Ovary (tissue), 7 donors: ENCODE measurements at regions not wholly inside any gene's neighbourhood (a gene's known extent, or its start where the extent isn't known, plus 50 kb on each side); places are given as distances from the start of the nearest gene placed in this dataset.

Source experiments
- DNase-seq, 5 donors: peaks; one replicate each; pipeline ENCODE4 v3.0.0-alpha.2; 2019 to 2020
- H3K27ac ChIP-seq, 2 donors: fragments of 200-600 bp; one replicate each; pipeline versions ENCODE4 v1.5.1 to v1.8.0; 2019 to 2022
- H3K27me3 ChIP-seq: fragments of 200-600 bp; one replicate; pipeline ENCODE4 v1.8.0; 2022
- H3K36me3 ChIP-seq: fragments of 200-600 bp; sonication (generic); one replicate; pipeline ENCODE4 v1.5.1; 2019
- H3K4me1 ChIP-seq: one replicate; pipeline ENCODE4 v1.8.1; 2013; ENCODE audit warnings: mild to moderate bottlenecking, moderate library complexity; ENCODE audit not compliant: insufficient read depth
- H3K4me3 ChIP-seq: fragments of 200-600 bp; sonication (generic); one replicate; pipeline ENCODE4 v1.5.1; 2017
- H3K9me3 ChIP-seq, 2 donors: fragments of 200-600 bp in 1 of 2; sonication (generic) in 1 of 2; one replicate each; pipeline versions ENCODE4 v1.5.1 to v1.8.1; 2013 to 2019; ENCODE audit warnings: mild to moderate bottlenecking in 1 of 2, moderate library complexity in 1 of 2
- EP300 ChIP-seq: sonication (generic); formaldehyde crosslinking; IDR thresholded peaks from one replicate; pipeline ENCODE4 v1.6.1; 2017; ENCODE audit warnings: antibody characterized with exemption
- POLR2A ChIP-seq: fragments of 450-650 bp; IDR thresholded peaks from one replicate; pipeline ENCODE4 v1.6.1; 2017; ENCODE audit warnings: antibody characterized with exemption, mild to moderate bottlenecking, moderate library complexity
- WGBS, 3 donors: extraction: QIAGEN DNeasy Blood & Tissue Kit in 1 of 3; methylation state at CpG; one replicate each; pipeline versions ENCODE4 v1.1.5 to v1.1.7; 2013 to 2017; 5-methylcytosine and 5-hydroxymethylcytosine counted together
- intact Hi-C, 4 donors: fragments of 100-400 bp; cut with DNase I; formaldehyde crosslinking; loops; one replicate each; pipeline versions ENCODE4 v1.11.0 to v1.15.1; 2022 to 2023
- TF ChIP-seq, protein P1 (sequence below), 3 donors: fragments of 450-650 bp in 2 of 3; fragments of 200-600 bp in 1 of 3; IDR thresholded peaks; one replicate each; pipeline versions ENCODE4 v1.5.1 to v1.8.0; 2016 to 2022; ENCODE audit warnings: antibody characterized with exemption in 3 of 3, mild to moderate bottlenecking in 1 of 3
- donor health status: DM: no; HTN: no; CAD: no; lungs with moderate emphysema.
- donor health status: DM: no; HTN: no; CAD: no.
- donor health status: Bipolar disorder and iron deficiency.
- donor health status: DM: no; HTN: no; CAD: no.
- donor health status: DM: yes; HTN: yes; CAD: no.

DNA sequence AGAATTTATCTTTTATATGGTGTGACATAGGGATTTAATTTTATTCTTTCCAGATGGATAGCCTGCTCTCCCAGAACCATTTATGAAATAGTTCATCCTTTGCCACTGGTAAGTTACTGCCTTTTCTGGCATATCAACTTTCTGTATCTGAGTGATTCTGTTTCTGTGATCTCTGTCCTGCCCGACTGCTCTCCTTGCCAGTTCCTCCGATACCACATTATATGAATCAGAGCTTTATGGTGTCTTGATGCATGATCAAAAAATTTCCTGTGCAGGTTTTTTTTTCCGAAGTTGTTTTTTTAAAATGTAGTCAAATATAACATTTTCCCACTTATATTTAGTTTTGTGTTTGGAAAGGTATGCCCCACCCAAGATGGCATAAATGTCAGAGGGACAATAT, 242.5 kb downstream of the CYP26B1 start:
- no peaks in the 10 kb centered on the region for H3K4me1 ChIP-seq
- H3K9me3 ChIP-seq: no peaks in the 10 kb centered on the region
- 83 to 92% (median 89%) methylated on average over 3 of the region's 3 CpGs for WGBS, 3 donors
- intact Hi-C loops: no loop called here
- H3K27ac ChIP-seq: no peak overlapping the region
- H3K36me3 ChIP-seq: no peaks in the 10 kb centered on the region
- DNase-seq: no peak
- H3K27me3 ChIP-seq: no peaks in the 10 kb centered on the region
- no peak for TF ChIP-seq POLR2A
- no peak overlapping the region for H3K4me3 ChIP-seq

DNA sequence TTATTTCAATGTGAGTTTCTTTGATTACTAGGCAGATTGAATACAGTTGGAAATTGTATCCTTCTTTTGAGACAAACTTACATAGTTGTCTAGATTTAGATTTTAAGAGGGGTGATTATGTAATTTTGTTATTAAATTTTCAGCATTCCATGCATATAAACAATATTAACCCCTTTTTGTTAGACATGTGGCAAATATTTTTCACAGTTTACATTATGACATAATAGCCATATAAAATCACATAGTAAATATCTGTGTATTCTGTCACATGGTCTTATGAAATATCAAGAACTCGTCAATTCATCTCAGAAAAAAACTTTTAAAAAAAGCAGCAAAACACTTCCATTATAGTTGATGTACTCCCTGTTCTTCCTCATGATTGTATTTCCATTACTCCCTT, 243.8 kb downstream of the CYP26B1 start:
- Histone ChIP-seq H3K4me3 (no peak overlapping the region), H3K27ac (no peak overlapping the region), H3K4me1 (no peaks in the 10 kb centered on the region), H3K9me3 (no peaks in the 10 kb centered on the region), H3K36me3 (no peaks in the 10 kb centered on the region), H3K27me3 (no peaks in the 10 kb centered on the region)
- WGBS, 3 donors: 53 to 78% (median 71%) methylated on average over 1 of the region's 1 CpG
- no peak for TF ChIP-seq POLR2A
- DNase-seq: no peak
- intact Hi-C loops: no loop called here

DNA sequence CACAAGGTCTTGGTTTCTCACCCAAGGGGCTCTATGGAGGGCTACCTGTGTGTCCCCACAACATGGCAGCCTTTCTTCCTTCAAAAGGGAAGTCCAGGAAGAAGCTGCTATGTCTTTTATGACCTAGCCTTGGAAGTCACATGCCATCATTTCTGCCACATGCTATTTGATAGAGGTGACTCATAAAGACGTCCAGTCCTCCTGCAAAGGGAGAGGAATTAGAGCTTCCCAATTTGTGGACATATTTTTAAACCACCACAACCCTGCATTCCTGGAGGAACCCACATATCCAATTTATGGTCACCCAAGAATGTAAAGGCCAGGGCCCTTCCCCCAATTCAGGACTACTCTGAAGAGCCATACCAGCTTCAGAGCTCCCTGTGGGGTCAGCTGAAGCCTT, 246.2 kb downstream of the CYP26B1 start:
- WGBS, 3 donors: 54 to 69% (median 63%) methylated on average over 1 of the region's 1 CpG
- Histone ChIP-seq H3K9me3 (no peaks in the 10 kb centered on the region), H3K4me1 (no peaks in the 10 kb centered on the region), H3K36me3 (no peaks in the 10 kb centered on the region), H3K27ac (no peak overlapping the region), H3K4me3 (no peak overlapping the region), H3K27me3 (no peaks in the 10 kb centered on the region)
- intact Hi-C loops: no loop called here
- no peak for DNase-seq
- TF ChIP-seq, protein P1, sequence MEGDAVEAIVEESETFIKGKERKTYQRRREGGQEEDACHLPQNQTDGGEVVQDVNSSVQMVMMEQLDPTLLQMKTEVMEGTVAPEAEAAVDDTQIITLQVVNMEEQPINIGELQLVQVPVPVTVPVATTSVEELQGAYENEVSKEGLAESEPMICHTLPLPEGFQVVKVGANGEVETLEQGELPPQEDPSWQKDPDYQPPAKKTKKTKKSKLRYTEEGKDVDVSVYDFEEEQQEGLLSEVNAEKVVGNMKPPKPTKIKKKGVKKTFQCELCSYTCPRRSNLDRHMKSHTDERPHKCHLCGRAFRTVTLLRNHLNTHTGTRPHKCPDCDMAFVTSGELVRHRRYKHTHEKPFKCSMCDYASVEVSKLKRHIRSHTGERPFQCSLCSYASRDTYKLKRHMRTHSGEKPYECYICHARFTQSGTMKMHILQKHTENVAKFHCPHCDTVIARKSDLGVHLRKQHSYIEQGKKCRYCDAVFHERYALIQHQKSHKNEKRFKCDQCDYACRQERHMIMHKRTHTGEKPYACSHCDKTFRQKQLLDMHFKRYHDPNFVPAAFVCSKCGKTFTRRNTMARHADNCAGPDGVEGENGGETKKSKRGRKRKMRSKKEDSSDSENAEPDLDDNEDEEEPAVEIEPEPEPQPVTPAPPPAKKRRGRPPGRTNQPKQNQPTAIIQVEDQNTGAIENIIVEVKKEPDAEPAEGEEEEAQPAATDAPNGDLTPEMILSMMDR (IDR thresholded peaks at IDR 0.05): no peak
- TF ChIP-seq POLR2A: no peak
- TF ChIP-seq EP300: no peak

DNA sequence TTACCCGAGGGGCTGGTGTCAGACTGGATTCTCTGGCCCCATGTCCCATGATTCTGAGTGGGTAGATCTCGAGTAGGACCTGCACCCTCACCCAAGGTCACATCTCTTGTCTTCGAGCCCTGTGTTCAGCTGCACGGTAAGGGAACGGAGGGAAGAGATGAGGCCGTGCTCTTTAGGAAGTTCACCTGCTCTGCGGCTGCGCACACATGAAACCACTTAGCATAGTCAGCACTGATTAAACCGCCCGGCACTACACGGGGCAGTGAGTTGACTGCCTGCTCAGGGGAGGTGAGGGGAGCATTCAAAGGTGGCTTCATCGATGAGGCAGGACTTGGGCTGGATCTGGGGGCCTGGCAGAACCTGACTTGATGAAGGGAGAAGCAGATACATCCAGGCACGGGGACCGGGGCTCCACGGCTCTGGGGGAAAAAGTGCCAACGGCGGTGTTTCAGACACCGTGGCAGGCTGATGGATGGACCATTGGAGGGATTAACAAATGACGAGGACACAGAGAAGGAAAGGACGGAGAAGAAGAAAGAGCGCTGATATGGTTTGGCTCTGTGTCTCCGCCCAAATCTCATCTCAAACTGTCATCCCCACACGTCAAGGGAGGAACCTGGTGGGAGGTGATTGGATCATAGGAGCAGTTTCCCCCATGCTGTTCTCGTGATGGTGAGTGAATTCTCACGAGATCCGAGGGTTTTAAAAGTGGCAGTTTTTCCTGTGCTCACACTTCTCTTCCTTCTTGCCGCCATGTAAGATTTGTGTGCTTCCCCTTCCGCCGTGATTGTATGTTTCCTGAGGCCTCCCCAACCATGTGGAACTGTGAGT, 248.6 kb downstream of the CYP26B1 start:
- TF ChIP-seq, protein P1 (IDR thresholded peaks at IDR 0.05): no peak
- TF ChIP-seq EP300: no peak

DNA sequence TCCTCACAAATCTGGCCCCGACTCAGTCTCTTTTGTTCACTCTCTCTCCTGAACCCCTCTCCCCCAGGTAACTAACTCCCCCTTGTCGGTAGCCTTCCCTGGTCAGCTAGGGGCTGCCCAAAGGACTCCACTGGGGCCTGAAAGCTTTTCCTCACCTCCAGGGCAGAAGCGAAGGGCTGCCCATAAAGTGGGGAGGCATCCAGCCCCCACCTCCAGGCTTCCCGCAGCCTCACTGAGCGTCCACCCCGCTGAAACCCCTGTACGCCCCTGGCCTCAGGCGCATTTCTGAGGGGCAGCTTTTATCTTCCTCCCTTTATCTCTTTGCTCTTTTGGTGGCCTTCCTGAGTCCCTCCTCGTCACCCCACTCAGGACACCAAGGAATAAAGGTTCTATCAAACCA, 249.3 kb downstream of the CYP26B1 start:
- 95 to 98% (median 95%) methylated on average over 9 of the region's 9 CpGs for WGBS, 3 donors
- no peaks in the 10 kb centered on the region for H3K27me3 ChIP-seq
- TF ChIP-seq POLR2A (no peak), EP300 (no peak)
- TF ChIP-seq, protein P1 (IDR thresholded peaks at IDR 0.05): no peak
- intact Hi-C loops: no loop called here
- no peaks in the 10 kb centered on the region for H3K4me1 ChIP-seq
- H3K27ac ChIP-seq: no peak overlapping the region
- H3K36me3 ChIP-seq: no peaks in the 10 kb centered on the region
- no peak for DNase-seq
- no peak overlapping the region for H3K4me3 ChIP-seq
- H3K9me3 ChIP-seq: no peaks in the 10 kb centered on the region

More for the DNA sequence above, 248.6 kb downstream of the CYP26B1 start:
- Histone ChIP-seq H3K4me1 (no peaks in the 10 kb centered on the region), H3K36me3 (no peaks in the 10 kb centered on the region), H3K4me3 (no peak overlapping the region), H3K27me3 (no peaks in the 10 kb centered on the region), H3K9me3 (no peaks in the 10 kb centered on the region), H3K27ac (no peak overlapping the region)
- intact Hi-C loops: no loop called here
- 81 to 88% (median 85%) methylated on average over 29 of the region's 29 CpGs for WGBS, 3 donors
- DNase-seq: no peak
